Activated CD8-positive, alpha-beta memory T cell treated with anti-CD3 and anti-CD28 coated beads for 24 hours (primary cell): ENCODE measurements at regions not wholly inside any gene's neighbourhood (a gene's known extent, or its start where the extent isn't known, plus 50 kb on each side); places are given as distances from the start of the nearest gene placed in this dataset.
A peak's percentile ranks its signal among the peaks of the same experiment; 100 is the strongest.

Experiments used
- DNase-seq: peaks from one replicate; pipeline ENCODE4 v3.0.0-alpha.2; 2020

DNA sequence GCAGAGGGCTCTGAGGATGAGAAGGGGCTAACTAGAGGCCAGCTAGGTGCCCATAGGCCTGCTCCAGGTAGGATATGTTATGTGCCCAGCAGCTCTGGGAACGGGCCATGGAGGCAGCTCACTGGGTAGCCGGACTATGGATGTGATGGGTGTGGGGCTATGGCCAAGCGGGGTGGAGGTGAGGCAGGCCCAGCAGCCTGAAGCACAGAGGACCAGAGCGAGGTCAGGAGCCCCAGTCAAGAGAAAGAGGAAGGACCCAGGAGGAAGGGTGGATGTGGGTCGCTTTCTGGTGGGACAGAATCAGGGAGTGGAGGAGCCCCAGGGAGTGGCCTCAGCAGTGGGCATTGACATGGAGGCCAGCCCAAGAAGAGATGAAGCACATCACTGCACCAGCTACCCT lies 117.9 kb upstream of the MLN start:
- DNase-seq: no peak

DNA sequence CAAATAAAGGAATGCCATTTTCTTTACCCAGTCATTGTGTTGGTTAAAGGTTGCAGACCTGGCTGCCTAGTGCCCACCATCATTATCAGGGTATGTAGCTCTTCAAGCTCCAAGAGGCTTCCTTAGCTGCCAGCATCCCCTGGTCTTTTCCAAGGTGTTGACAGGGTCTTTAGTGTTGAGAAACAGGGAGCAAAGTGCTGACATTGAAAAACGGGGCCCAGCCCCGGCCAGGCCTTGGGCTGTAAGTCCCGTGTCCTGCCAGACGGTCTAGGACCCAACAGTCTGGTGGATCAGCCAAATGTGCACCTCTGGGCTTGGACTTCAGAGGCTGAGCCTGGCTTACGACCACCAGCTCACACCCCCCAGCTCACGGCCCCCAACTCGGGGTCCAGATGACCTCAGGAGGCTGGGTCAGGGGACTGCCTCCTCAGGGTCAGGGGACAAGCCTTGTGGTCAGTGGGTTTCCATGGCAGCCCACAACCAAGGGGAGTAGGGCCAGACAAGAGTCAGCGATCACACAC lies 114.4 kb upstream of the MLN start:
- no peak for DNase-seq

DNA sequence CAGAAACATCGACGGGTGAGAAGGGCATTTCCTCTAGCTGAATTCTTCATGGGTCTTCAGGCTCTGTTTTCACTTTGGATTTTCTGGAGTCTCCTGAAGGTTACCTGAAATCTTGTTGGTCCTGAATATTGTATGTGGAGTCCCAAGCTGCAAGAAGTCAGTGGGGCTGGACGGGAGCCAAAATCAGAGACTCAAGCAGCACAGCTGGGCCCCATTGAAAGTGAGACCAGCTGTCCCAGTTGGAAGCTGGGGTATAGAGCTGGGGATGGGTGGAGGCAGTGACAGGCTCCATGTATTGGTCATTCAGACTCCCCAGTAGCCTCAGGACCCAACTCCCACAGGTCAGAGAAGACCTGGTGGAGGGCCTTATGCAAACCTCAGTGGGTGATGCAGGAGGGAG lies 111.3 kb upstream of the MLN start:
- no peak for DNase-seq

DNA sequence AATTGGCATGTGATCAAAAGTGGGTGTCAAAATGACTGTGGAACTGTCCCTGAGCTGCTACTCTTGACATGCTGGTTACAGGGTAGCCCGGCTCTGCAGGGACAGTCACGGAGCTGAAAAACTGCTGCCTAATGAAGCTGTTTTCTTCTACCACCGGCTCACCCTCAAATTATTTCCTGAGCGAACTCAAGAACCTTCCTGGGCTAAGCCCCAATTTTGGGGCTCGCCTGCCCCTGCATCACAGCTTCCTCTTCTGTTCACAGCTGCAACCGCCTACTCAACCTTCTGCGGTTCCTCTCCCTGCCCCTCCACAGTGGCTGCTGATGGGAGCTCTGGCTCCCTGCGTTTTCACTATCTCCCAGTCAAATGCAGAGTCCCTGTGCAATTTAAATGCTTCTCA lies 110.8 kb upstream of the MLN start:
- peak; percentile 73 for DNase-seq

DNA sequence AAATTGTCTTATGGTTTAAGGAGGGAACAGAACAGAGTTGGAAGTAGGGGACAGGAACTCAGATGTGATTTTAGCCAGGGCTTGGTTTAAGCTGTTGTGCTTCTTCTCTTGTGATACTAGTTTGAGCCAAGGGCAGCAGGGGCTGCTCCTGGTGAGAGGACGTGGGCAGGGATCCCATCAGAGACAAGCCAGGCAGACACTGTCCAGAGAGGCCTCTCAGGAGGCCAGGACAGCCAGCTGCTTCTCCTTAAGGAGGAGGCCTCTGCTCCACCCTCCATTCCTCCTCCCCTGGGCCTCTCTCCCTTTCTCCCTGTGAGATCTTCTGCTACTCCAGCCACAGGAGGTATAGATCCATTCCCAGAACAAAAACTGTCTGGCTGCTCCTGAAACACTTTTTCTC lies 108.4 kb upstream of the MLN start:
- no peak for DNase-seq

DNA sequence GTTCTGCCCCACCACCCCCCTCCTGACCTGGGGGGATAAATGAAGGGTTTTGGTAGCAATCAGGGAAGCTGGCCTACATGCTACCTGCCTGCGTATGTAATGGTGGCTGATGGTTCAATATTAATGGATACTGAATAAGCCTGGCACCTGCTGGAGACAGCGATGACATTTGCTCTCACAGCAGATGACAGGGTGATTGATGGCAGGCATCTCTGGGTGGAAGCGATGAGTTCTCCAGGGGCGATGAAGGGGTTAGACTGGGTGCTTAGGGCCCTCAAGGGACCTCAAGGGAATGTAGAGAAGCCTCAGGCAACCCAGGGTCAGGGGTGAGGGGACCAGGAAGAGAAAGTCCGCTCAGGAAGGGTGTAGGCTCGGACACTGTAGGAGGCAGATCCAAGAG lies 107.7 kb upstream of the MLN start:
- DNase-seq: no peak

- DNase-seq: no peak
These were observed 106.8 kb upstream of the MLN start for GRCh38 chr6:33910594-33910993.

DNA sequence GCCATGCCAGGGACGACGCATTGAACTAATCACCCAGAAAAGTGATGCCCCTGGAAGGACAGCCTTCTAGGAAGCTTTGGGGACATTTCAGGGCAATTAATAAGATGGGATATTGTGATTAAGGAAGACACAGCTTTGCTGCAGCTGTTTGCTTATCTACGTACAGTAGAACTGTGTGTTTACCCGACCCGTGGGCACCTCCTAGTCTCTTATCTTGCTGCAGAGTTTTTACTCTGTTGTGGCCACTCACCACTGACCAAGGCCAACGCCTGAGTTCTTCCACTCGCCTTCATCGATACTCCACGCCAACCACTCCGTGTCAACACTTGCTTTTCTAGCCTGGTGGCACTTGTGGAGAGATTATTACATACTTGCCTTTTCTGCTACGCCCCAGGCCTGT lies 105.9 kb upstream of the MLN start:
- DNase-seq: no peak

DNA sequence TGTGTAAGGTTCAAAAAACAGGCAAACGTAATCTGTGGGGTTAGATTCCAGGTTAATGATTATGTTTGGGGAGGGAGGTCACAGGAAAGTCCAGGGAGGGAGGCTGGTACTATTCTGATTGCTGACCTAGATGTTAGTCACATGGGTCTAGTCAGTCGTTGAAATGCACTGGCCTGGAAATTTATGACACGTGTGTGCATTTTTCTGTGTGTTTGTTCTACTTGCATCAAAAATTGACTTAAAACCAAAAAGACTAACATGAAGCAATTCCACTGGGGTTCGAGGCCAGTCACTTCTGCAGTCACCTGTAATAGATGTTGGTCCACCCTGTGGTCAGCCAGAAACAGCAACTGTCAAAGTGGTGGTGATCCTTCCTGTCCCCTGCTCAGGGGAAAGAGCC lies 104.2 kb upstream of the MLN start:
- no peak for DNase-seq

GRCh38 chr6:33907227-33907626 lies 103.4 kb upstream of the MLN start:
- DNase-seq: no peak

- no peak for DNase-seq
These were observed 102.6 kb upstream of the MLN start for GRCh38 chr6:33906439-33906838.

- DNase-seq: no peak
These were observed 101.3 kb upstream of the MLN start for GRCh38 chr6:33905071-33905609.

- no peak for DNase-seq
These were observed 100.9 kb upstream of the MLN start for GRCh38 chr6:33904747-33905065.

DNA sequence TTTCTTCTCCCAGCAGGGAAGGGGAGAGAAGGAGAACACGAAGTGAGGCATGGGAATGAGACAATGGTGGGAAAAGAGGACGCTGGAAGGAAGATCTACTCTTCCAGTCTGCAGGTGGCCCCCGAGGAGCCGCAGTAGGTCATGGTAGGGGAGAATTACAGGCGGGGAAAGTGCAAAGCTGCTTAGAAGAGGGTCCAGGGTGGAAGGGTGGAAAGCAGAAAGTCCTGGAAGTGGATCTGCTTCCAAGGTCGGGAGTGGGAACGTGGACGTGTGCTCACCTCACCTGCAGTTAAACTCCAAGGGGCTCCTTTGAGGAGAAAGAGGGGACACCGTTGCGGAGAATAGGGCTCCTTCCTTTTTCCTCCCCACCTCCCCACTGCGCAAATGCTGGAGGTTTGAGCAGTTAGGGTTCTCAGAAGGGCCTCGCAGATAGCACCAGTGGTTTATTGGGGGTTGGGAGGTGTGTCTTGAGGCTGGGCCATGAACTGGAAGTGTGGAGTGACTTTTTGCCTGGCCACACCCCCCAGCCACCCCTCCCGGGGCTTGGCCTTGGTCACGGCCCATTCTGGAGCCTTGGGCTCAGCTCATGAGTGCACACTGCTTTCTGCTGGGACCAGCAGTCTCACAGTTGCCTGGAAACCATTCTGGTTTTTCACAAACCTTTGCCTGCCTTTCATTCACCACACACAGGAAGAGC lies 100.4 kb upstream of the MLN start:
- DNase-seq: peak; percentile 77

DNA sequence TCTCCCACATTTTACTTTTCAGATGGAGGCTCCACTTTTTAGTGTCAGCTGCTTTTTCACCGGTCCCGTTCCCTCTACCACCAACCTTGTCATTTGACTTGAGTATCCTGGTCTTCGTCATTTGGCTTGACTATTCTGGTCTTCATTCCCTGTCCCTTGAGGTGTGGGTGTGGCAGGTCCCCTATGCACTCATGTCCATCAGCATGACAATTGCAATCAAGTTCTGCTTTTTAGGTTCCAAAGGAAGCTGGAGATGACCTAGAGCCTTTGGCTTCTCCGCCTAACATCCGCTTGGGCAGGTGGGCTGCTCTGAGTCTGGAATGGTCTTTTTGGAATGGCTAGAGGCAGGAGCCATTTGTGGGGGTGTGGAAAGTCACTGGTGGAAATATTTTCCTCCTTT lies 99.8 kb upstream of the MLN start:
- DNase-seq: no peak

DNA sequence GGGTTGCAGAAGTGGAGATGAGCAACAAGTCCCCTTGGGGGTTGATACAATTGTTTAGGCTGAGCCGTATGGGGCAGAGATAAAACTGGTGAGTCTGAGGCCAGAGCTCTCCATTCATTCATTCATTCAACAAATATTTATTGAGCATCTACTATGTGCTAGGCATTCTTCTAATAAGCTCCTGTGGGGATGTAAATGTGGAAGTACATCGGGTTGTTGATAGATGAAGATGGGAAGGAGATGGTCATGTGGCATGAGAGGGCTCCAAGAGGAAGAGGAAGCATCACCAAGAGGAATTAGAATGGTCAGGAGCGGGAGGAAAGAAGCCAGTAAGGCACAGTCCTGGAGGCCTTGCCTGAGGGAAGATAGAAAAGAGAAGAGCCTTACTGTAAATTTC lies 98.7 kb upstream of the MLN start:
- DNase-seq: no peak

GRCh38 chr6:33901822-33902456 lies 98.1 kb upstream of the MLN start:
- DNase-seq: no peak

DNA sequence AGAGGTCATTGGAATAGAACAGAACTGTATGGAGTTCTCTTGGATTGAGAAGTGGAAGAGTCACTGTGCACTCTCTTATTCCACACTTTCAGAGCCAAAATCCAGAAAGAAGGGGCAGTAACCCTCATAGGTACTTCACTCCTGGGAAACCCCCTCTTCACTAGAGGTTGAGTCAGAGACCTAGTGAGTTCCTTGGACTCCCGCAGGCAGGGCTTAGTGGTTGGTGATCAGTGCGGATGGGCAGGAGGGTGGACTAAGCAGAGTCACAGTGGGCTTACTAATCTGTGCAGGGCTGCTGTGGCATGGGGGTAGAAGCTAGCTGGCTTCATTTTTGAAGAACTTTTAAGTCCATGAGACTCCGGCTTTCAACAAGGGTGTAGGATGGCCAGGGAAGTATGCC lies 95.0 kb upstream of the MLN start:
- no peak for DNase-seq

GRCh38 chr6:33897189-33897780 lies 93.5 kb upstream of the MLN start:
- no peak for DNase-seq

DNA sequence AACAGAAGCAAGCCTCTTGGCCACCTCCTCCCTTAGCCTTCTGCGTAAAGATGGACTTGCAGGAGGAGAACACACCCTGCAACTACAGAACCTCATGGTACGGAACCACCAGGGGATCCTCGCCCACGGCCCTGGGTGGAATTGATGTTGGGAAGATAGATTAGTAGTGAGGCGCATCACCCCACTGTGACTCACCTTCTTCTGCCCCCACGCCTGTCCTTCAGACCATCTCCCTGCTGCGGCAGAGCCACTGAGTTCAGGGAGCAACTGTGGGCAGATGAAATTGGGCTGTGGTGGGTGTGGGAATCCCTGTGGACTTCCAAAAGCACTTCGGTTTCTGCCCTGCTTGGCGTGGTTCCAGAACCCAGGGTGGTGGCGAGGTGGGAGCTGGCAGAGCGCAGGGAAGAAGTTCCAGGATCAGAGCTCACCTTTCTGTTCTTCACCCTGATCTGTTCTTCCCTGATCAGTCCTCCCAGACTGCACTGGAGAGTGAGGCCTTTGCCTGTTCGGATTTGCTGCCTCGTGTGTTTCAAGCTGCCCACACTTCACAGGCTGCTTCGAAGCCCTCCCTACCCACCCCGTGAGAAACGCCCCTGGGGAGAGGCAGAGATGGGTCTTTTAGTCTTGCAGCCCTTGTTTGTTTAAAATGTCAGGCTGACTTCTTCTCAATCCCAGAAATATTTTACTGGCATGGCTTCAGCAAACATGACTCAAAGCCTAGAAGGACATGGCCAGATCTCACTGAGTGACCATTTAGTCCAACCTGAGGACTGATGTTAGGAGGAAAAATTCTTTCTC lies 92.8 kb upstream of the MLN start:
- DNase-seq: no peak

GRCh38 chr6:33895988-33896387 lies 92.2 kb upstream of the MLN start:
- no peak for DNase-seq

- no peak for DNase-seq
These were observed 91.5 kb upstream of the MLN start for GRCh38 chr6:33895296-33895695.

GRCh38 chr6:33894438-33894837 lies 90.6 kb upstream of the MLN start:
- DNase-seq: no peak
